Ovary (tissue), 3 donors: ENCODE measurements at regions not wholly inside any gene's neighbourhood (a gene's known extent, or its start where the extent isn't known, plus 50 kb on each side); places are given as distances from the start of the nearest gene placed in this dataset.

Source experiments
- CTCF ChIP-seq, 3 donors: fragments of 450-650 bp in 2 of 3; fragments of 200-600 bp in 1 of 3; IDR thresholded peaks; one replicate each; pipeline versions ENCODE4 v1.5.1 to v1.8.0; 2016 to 2022; ENCODE audit warnings: antibody characterized with exemption in 3 of 3, mild to moderate bottlenecking in 1 of 3
- EP300 ChIP-seq: sonication (generic); formaldehyde crosslinking; IDR thresholded peaks from one replicate; pipeline ENCODE4 v1.6.1; 2017; ENCODE audit warnings: antibody characterized with exemption
- POLR2A ChIP-seq: fragments of 450-650 bp; IDR thresholded peaks from one replicate; pipeline ENCODE4 v1.6.1; 2017; ENCODE audit warnings: antibody characterized with exemption, mild to moderate bottlenecking, moderate library complexity
- donor health status: DM: no; HTN: no; CAD: no.

DNA sequence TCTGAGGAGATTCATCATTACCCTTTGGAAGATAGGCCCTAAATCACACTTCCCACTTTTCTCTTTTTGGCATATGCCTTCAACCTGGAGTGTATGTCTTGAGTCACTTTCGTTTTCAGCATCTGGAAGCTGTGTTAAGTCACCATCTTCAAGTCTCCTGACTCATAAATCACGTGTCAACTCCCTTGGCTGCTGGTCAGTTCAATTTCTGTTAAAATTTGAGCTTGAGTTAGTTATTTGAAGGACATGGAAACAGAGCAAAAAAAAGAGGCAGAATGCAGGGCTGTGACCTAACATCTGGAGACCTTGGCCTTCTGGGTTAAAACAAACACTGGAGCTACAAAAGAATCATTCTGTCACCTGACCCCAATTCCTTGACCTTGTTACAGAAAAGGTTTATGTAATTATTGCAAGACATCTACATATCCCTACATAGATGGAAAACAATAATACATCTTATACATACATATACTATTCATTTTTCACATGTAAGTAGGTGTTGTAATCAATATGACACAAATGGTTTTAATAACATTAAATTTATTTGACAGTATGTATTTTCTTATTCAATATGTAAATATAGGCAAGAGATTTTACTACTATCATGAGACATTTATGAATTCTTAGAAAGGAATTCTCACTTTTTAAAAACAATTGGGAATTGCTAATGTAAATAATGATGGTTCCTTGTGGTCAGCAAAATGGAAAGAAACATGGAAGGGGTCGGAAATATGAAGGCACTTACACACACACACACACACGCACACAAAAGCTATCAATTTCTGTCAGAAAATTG lies 169.7 kb upstream of the PHYHIPL start:
- TF ChIP-seq CTCF (IDR thresholded peaks at IDR 0.05) (no peak), POLR2A (no peak), EP300 (no peak)
